HCT116 (cell line): ENCODE measurements at regions not wholly inside any gene's neighbourhood (a gene's known extent, or its start where the extent isn't known, plus 50 kb on each side); places are given as distances from the start of the nearest gene placed in this dataset.

ENCODE experiments used
- ATF3 ChIP-seq: IDR thresholded peaks from 2 replicates; pipeline ENCODE4 v1.6.1; 2012
- FOSL1 ChIP-seq: IDR thresholded peaks from 2 replicates; pipeline ENCODE4 v1.6.1; 2012; ENCODE audit warnings: low read depth
- JUND ChIP-seq: IDR thresholded peaks from 2 replicates; pipeline ENCODE4 v1.6.1; 2012
- MAX ChIP-seq: IDR thresholded peaks from 2 replicates; pipeline ENCODE4 v1.6.1; 2012
- POLR2A ChIP-seq: IDR thresholded peaks from 2 replicates; pipeline ENCODE4 v1.7.0; 2011; ENCODE audit warnings: borderline replicate concordance; ENCODE audit not compliant: insufficient read depth, insufficient read length; ENCODE audit errors: extremely low read depth
- RAD21 ChIP-seq: IDR thresholded peaks from 2 replicates; pipeline ENCODE4 v1.6.1; 2012; ENCODE audit warnings: low read depth, mild to moderate bottlenecking
- YY1 ChIP-seq: IDR thresholded peaks from 2 replicates; pipeline ENCODE4 v1.6.1; 2011; ENCODE audit warnings: low read length, low read depth, moderate library complexity, mild to moderate bottlenecking; ENCODE audit not compliant: insufficient replicate concordance; ENCODE audit errors: extremely low read depth
- TF ChIP-seq, protein P1 (sequence below), 3 experiments: fragments of 200-600 bp in 1 of 3; sonication (generic) in 1 of 3; IDR thresholded peaks in 2 of 3; conservative IDR thresholded peaks in 1 of 3; 2 replicates each; pipeline ENCODE4 v1.5.1; 2012 to 2017; ENCODE audit warnings: low read depth in 2 of 3, low read length in 2 of 3, antibody characterized with exemption in 1 of 3, borderline replicate concordance in 1 of 3, control low read depth in 1 of 3, mild to moderate bottlenecking in 1 of 3, mixed read lengths in 1 of 3, mixed run types in 1 of 3, moderate library complexity in 1 of 3; ENCODE audit not compliant: insufficient read depth in 1 of 3

DNA sequence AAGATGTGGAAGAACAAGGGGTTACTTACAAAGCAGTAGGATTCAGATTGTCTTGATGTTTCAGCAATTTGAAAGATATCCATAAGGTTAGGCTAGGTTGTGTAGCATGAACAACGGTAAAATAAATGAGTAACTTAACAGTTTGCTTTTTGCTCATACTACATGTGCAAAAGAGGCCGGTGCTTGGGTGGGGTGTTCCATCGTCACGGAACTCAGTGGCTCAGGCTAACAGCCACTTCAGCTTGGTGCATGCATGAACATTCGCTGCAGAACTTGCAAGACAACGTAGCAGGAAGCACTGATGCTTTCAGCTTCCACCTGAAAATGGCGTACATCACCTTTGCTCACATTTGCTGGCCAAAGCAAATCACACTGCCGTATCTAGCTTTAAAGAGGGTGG is 407.3 kb upstream of the CDH20 start:
- TF ChIP-seq RAD21, result no peak
- TF ChIP-seq FOSL1, result no peak
- no peak for TF ChIP-seq MAX
- TF ChIP-seq, protein P1, sequence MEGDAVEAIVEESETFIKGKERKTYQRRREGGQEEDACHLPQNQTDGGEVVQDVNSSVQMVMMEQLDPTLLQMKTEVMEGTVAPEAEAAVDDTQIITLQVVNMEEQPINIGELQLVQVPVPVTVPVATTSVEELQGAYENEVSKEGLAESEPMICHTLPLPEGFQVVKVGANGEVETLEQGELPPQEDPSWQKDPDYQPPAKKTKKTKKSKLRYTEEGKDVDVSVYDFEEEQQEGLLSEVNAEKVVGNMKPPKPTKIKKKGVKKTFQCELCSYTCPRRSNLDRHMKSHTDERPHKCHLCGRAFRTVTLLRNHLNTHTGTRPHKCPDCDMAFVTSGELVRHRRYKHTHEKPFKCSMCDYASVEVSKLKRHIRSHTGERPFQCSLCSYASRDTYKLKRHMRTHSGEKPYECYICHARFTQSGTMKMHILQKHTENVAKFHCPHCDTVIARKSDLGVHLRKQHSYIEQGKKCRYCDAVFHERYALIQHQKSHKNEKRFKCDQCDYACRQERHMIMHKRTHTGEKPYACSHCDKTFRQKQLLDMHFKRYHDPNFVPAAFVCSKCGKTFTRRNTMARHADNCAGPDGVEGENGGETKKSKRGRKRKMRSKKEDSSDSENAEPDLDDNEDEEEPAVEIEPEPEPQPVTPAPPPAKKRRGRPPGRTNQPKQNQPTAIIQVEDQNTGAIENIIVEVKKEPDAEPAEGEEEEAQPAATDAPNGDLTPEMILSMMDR (IDR thresholded peaks at IDR 0.05 in 2 of 3, conservative IDR thresholded peaks at IDR 0.05 in 1 of 3; ENCODE audit: borderline replicate concordance in 1 of 3, insufficient read depth in 1 of 3, low read depth in 2 of 3, low read length in 2 of 3), result no peak
- TF ChIP-seq POLR2A, result no peak
- no peak for TF ChIP-seq ATF3
- TF ChIP-seq JUND, result no peak
- TF ChIP-seq YY1, result no peak
